Prostate gland (tissue), 2 donors: ENCODE measurements at regions not wholly inside any gene's neighbourhood (a gene's known extent, or its start where the extent isn't known, plus 50 kb on each side); places are given as distances from the start of the nearest gene placed in this dataset.

Experiments used
- DNase-seq: peaks from one replicate; pipeline ENCODE4 v3.0.0-alpha.2; 2019; ENCODE audit warnings: low spot score
- H3K27ac ChIP-seq, 2 donors: fragments of 200-600 bp; sonication (generic); 2 replicates each; pipeline ENCODE4 v1.5.1; 2017 to 2019
- H3K27me3 ChIP-seq: fragments of 200-600 bp; sonication (generic); replicated peaks from 2 replicates; pipeline ENCODE4 v1.5.1; 2019; ENCODE audit not compliant: insufficient read depth
- H3K36me3 ChIP-seq, 2 donors: fragments of 200-600 bp; sonication (generic); 1 replicate in 1 of 2; 2 replicates in 1 of 2; pipeline versions ENCODE4 v1.5.1 to v1.8.1; 2017 to 2019
- H3K4me1 ChIP-seq: fragments of 200-600 bp; sonication (generic); replicated peaks from 2 replicates; pipeline ENCODE4 v1.5.1; 2019
- H3K4me3 ChIP-seq, 2 donors: fragments of 200-600 bp; sonication (generic); 2 replicates each; pipeline ENCODE4 v1.5.1; 2017 to 2019
- H3K9me3 ChIP-seq: fragments of 200-600 bp; sonication (generic); 2 replicates; pipeline ENCODE4 v1.5.1; 2017
- POLR2A ChIP-seq: fragments of 450-650 bp; IDR thresholded peaks from one replicate; pipeline ENCODE4 v1.6.1; 2016; ENCODE audit warnings: antibody characterized with exemption, mild to moderate bottlenecking
- POLR2AphosphoS5 ChIP-seq: sonication (generic); formaldehyde crosslinking; IDR thresholded peaks from one replicate; pipeline ENCODE4 v1.6.1; 2017; ENCODE audit warnings: antibody characterized with exemption
- WGBS: methylation state at CpG from one replicate; pipeline ENCODE4 v1.1.5; 2018; 5-methylcytosine and 5-hydroxymethylcytosine counted together
- intact Hi-C: fragments of 100-400 bp; cut with DNase I; formaldehyde crosslinking; loops from one replicate; pipeline ENCODE4 v1.14.2; 2022
- TF ChIP-seq, protein P1 (sequence below), 4 experiments: fragments of 200-600 bp in 2 of 4; fragments of 450-650 bp in 2 of 4; sonication (generic) in 2 of 4; IDR thresholded peaks; 1 replicate in 3 of 4; 2 replicates in 1 of 4; pipeline ENCODE4 v1.5.1; 2016 to 2019; ENCODE audit warnings: antibody characterized with exemption in 4 of 4, mild to moderate bottlenecking in 2 of 4, moderate library complexity in 2 of 4

- H3K27ac ChIP-seq = no peak overlapping the region
- H3K4me3 ChIP-seq = no peak overlapping the region
- no peaks in the 10 kb centered on the region for H3K27me3 ChIP-seq
- intact Hi-C loops = no loop called here
- H3K9me3 ChIP-seq = no peaks in the 10 kb centered on the region
- TF ChIP-seq POLR2A (no peak), POLR2AphosphoS5 (no peak)
- TF ChIP-seq, protein P1, sequence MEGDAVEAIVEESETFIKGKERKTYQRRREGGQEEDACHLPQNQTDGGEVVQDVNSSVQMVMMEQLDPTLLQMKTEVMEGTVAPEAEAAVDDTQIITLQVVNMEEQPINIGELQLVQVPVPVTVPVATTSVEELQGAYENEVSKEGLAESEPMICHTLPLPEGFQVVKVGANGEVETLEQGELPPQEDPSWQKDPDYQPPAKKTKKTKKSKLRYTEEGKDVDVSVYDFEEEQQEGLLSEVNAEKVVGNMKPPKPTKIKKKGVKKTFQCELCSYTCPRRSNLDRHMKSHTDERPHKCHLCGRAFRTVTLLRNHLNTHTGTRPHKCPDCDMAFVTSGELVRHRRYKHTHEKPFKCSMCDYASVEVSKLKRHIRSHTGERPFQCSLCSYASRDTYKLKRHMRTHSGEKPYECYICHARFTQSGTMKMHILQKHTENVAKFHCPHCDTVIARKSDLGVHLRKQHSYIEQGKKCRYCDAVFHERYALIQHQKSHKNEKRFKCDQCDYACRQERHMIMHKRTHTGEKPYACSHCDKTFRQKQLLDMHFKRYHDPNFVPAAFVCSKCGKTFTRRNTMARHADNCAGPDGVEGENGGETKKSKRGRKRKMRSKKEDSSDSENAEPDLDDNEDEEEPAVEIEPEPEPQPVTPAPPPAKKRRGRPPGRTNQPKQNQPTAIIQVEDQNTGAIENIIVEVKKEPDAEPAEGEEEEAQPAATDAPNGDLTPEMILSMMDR (IDR thresholded peaks at IDR 0.05) = no peak
- no peaks in the 10 kb centered on the region for H3K4me1 ChIP-seq
- no peaks in the 10 kb centered on the region for H3K36me3 ChIP-seq
- no peak for DNase-seq
- 80% methylated on average over 2 of the region's 2 CpGs for WGBS
Observed at GRCh38 chr3:115248274-115248673, 101.2 kb upstream of the ZBTB20 start.

GRCh38 chr3:115251509-115251908 lies 104.4 kb upstream of the ZBTB20 start:
- H3K36me3 ChIP-seq = no peaks in the 10 kb centered on the region
- H3K27ac ChIP-seq = no peak overlapping the region
- H3K27me3 ChIP-seq = no peaks in the 10 kb centered on the region
- H3K9me3 ChIP-seq = no peaks in the 10 kb centered on the region
- no peaks in the 10 kb centered on the region for H3K4me1 ChIP-seq
- intact Hi-C loops = no loop called here
- DNase-seq = no peak
- TF ChIP-seq POLR2A (no peak), POLR2AphosphoS5 (no peak)
- TF ChIP-seq, protein P1 (IDR thresholded peaks at IDR 0.05) = no peak
- no peak overlapping the region for H3K4me3 ChIP-seq

DNA sequence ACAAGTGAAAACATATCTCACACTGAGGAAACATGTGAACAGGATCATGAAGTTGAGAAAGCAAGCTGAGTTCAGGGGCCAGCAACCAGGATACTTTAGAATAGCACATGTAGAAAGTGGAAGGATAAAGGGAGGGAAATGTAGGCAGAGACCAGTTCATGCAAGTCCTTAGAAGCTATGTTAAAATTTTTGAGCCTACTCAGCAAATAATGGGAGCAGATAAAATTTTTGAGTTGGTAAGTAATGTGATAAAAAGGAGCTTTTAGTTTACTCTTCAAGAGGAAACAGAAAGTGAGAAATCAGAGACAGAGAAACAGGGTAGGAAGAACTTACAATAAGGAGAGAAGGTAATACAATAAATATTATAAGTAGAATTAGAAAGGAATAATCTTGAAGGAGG lies 105.6 kb upstream of the ZBTB20 start:
- H3K4me1 ChIP-seq = no peaks in the 10 kb centered on the region
- no peaks in the 10 kb centered on the region for H3K36me3 ChIP-seq
- no peaks in the 10 kb centered on the region for H3K27me3 ChIP-seq
- TF ChIP-seq, protein P1 (IDR thresholded peaks at IDR 0.05) = no peak
- TF ChIP-seq POLR2AphosphoS5 (no peak), POLR2A (no peak)
- intact Hi-C loops = no loop called here
- no peak overlapping the region for H3K27ac ChIP-seq
- no peak for DNase-seq
- no peaks in the 10 kb centered on the region for H3K9me3 ChIP-seq
- no peak overlapping the region for H3K4me3 ChIP-seq

DNA sequence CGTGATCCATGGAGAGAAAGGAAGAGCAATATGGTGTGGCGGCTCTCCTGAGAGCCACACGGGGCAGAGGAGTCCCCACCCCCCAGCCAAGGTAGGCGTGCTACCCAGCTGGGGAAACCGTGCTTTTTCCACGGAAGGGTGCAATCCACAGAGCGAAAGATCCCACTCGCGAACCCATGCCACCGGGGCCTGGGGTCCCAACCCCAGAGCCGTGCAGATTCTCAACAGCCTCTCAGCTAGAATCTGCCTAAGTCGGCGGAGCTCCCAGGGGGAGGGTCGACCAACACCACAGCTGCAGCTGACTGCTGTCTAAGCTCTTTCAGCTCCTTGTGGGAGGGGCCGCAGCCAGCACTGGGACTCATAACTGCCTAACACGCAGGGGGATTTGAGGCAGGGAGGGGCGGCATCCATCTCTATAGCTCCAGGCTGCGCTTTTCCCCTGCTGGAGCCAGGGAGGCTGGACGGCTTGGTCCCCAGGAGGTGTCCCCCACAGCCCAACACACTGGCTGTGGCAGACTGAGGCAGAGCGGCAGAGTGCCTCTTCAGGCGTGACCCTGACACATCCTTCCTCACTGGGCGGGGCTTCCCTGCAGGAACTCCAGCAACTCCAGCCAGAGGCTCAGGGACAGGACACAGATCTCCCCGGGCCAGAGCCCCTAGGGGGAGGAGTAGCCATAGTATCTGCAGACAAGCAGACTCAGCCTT lies 107.6 kb upstream of the ZBTB20 start:
- H3K27me3 ChIP-seq = no peaks in the 10 kb centered on the region
- intact Hi-C loops = no loop called here
- no peak for DNase-seq
- no peaks in the 10 kb centered on the region for H3K36me3 ChIP-seq
- WGBS = 85% methylated on average over 23 of the region's 23 CpGs
- no peak overlapping the region for H3K27ac ChIP-seq
- no peak overlapping the region for H3K4me3 ChIP-seq
- H3K4me1 ChIP-seq = no peaks in the 10 kb centered on the region
- no peaks in the 10 kb centered on the region for H3K9me3 ChIP-seq
- TF ChIP-seq, protein P1 (IDR thresholded peaks at IDR 0.05) = no peak
- TF ChIP-seq POLR2AphosphoS5 (no peak), POLR2A (no peak)

GRCh38 chr3:115255197-115255585 lies 108.1 kb upstream of the ZBTB20 start:
- TF ChIP-seq POLR2AphosphoS5 (no peak), POLR2A (no peak)
- TF ChIP-seq, protein P1 (IDR thresholded peaks at IDR 0.05) = no peak
- 93% methylated on average over 10 of the region's 10 CpGs for WGBS
- Histone ChIP-seq H3K9me3 (no peaks in the 10 kb centered on the region), H3K27ac (no peak overlapping the region), H3K27me3 (no peaks in the 10 kb centered on the region), H3K4me3 (no peak overlapping the region), H3K36me3 (no peaks in the 10 kb centered on the region), H3K4me1 (no peaks in the 10 kb centered on the region)
- DNase-seq = no peak
- intact Hi-C loops = no loop called here
